IMR-90 (cell line): ENCODE measurements at regions not wholly inside any gene's neighbourhood (a gene's known extent, or its start where the extent isn't known, plus 50 kb on each side); places are given as distances from the start of the nearest gene placed in this dataset.

Experiments
- ATAC-seq: fragments of 200-7000 bp; cut with Tn5 transposase; 2 replicates; pipeline ENCODE4 v1.9.1; 2020; ENCODE audit warnings: low read depth, mild to moderate bottlenecking, moderate library complexity
- BruUV-seq: library from RNA; stranded (reverse); fragments of 400-500 nt; replicated peaks from 2 replicates; lab custom pipeline; 2021; lab: Mats Ljungman, UMichigan
- CTCF ChIA-PET: fragments of 300-600 bp; formaldehyde crosslinking; extraction: SDS; loops from one replicate; lab custom pipeline; 2021; ENCODE audit warnings: antibody characterized with exemption; lab: Yijun Ruan, JAX
- POLR2A ChIA-PET: fragments of 300-600 bp; sonication (Branson Sonifier 250); formaldehyde crosslinking; loops from one replicate; lab custom pipeline; 2022; ENCODE audit warnings: antibody characterized with exemption; ENCODE audit not compliant: unreplicated experiment; lab: Charles Lee
- DNase-seq: peaks from one replicate; pipeline ENCODE4 v3.0.0; 2013
- H2AFZ ChIP-seq: replicated peaks from 2 replicates; pipeline ENCODE3; 2013; ENCODE audit warnings: low read length, mild to moderate bottlenecking; ENCODE audit not compliant: poor library complexity
- H2AK5ac ChIP-seq: 2 replicates; pipeline ENCODE4 v1.6.1; 2013; ENCODE audit warnings: low read depth, low read length, inconsistent platforms
- H2AK9ac ChIP-seq: replicated peaks from 2 replicates; pipeline ENCODE3; 2013; ENCODE audit warnings: mild to moderate bottlenecking, low read depth, low read length, moderate library complexity; ENCODE audit not compliant: poor library complexity
- H2BK120ac ChIP-seq: 2 replicates; pipeline ENCODE4 v1.6.1; 2013; ENCODE audit warnings: low read depth, low read length, inconsistent platforms
- H2BK15ac ChIP-seq: 3 replicates; pipeline ENCODE4 v1.6.1; 2013; ENCODE audit warnings: low read depth, low read length, inconsistent platforms
- H2BK20ac ChIP-seq: 2 replicates; pipeline ENCODE4 v1.6.1; 2013; ENCODE audit warnings: low read depth, mild to moderate bottlenecking, inconsistent platforms, low read length, moderate library complexity
- H2BK5ac ChIP-seq: 2 replicates; pipeline ENCODE4 v1.6.1; 2013; ENCODE audit warnings: mild to moderate bottlenecking, low read depth, low read length, inconsistent platforms; ENCODE audit not compliant: poor library complexity, severe bottlenecking
- H3K14ac ChIP-seq: replicated peaks from 2 replicates; pipeline ENCODE4 v1.6.1; 2013; ENCODE audit warnings: low read depth, low read length, inconsistent platforms
- H3K18ac ChIP-seq: 2 replicates; pipeline ENCODE4 v1.6.1; 2013; ENCODE audit warnings: low read depth, low read length, control low read depth
- H3K23ac ChIP-seq: 2 replicates; pipeline ENCODE4 v1.6.1; 2013; ENCODE audit warnings: low read depth, low read length, inconsistent platforms
- H3K27ac ChIP-seq: 2 replicates; pipeline ENCODE4 v1.5.1; 2013; ENCODE audit warnings: mild to moderate bottlenecking, control low read depth, low read length; ENCODE audit not compliant: insufficient read depth
- H3K27me3 ChIP-seq: 2 replicates; pipeline ENCODE4 v1.6.1; 2013; ENCODE audit warnings: low read length; ENCODE audit not compliant: control insufficient read depth, insufficient read depth
- H3K36me3 ChIP-seq: 2 replicates; pipeline ENCODE4 v1.6.1; 2013; ENCODE audit warnings: low read length, mixed read lengths; ENCODE audit not compliant: control insufficient read depth, insufficient read depth
- H3K4ac ChIP-seq: 2 replicates; pipeline ENCODE4 v1.6.1; 2013; ENCODE audit warnings: low read depth, low read length, inconsistent platforms
- H3K4me1 ChIP-seq: 2 replicates; pipeline ENCODE4 v1.6.1; 2013; ENCODE audit warnings: low read length, mixed read lengths; ENCODE audit not compliant: control insufficient read depth, insufficient read depth
- H3K4me2 ChIP-seq: 2 replicates; pipeline ENCODE4 v1.6.1; 2013; ENCODE audit warnings: low read depth, mild to moderate bottlenecking, control low read depth, low read length, moderate library complexity
- H3K4me3 ChIP-seq: 2 replicates; pipeline ENCODE4 v1.5.1; 2013; ENCODE audit warnings: low read depth, mild to moderate bottlenecking, control low read depth, low read length, moderate library complexity; ENCODE audit not compliant: insufficient read depth
- H3K56ac ChIP-seq: 2 replicates; pipeline ENCODE4 v1.6.1; 2013; ENCODE audit warnings: low read length, inconsistent platforms; ENCODE audit not compliant: insufficient read depth; ENCODE audit errors: extremely low read depth
- H3K79me1 ChIP-seq, 2 experiments: 2 replicates each; pipeline ENCODE4 v1.6.1; 2013; ENCODE audit warnings: low read length in 2 of 2, inconsistent platforms in 1 of 2, low read depth in 1 of 2
- H3K9ac ChIP-seq: 2 replicates; pipeline ENCODE4 v1.6.1; 2013; ENCODE audit warnings: low read depth, low read length, control low read depth
- H3K9me1 ChIP-seq: 2 replicates; pipeline ENCODE4 v1.6.1; 2013; ENCODE audit warnings: low read length, inconsistent platforms; ENCODE audit not compliant: insufficient read depth
- H3K9me3 ChIP-seq: 2 replicates; pipeline ENCODE4 v1.6.1; 2013; ENCODE audit warnings: low read length; ENCODE audit not compliant: control insufficient read depth, insufficient read depth
- H4K20me1 ChIP-seq: 2 replicates; pipeline ENCODE4 v1.6.1; 2013; ENCODE audit warnings: low read length, inconsistent platforms; ENCODE audit not compliant: insufficient read depth
- H4K5ac ChIP-seq: 2 replicates; pipeline ENCODE4 v1.6.1; 2013; ENCODE audit warnings: mild to moderate bottlenecking, low read depth, low read length, control low read depth
- H4K8ac ChIP-seq, 2 experiments: 2 replicates each; pipeline ENCODE4 v1.6.1; 2013; ENCODE audit warnings: low read depth in 2 of 2, low read length in 2 of 2, control low read depth in 1 of 2, inconsistent platforms in 1 of 2
- H4K91ac ChIP-seq: 2 replicates; pipeline ENCODE4 v1.6.1; 2013; ENCODE audit warnings: low read depth, low read length, inconsistent platforms; ENCODE audit not compliant: insufficient read depth
- CTCF ChIP-seq: conservative IDR thresholded peaks from 2 replicates; pipeline ENCODE4 v1.5.1; 2012; ENCODE audit warnings: mild to moderate bottlenecking, low read depth, low read length, improper control_type of control experiment
- FOS ChIP-seq: fragments of 150-350 bp; IDR thresholded peaks from 2 replicates; pipeline ENCODE4 v1.6.1; 2016; ENCODE audit warnings: low read depth, low read length
- MAFK ChIP-seq: IDR thresholded peaks from 2 replicates; pipeline ENCODE4 v1.6.1; 2012; ENCODE audit warnings: low read depth, low read length, improper control_type of control experiment
- POLR2A ChIP-seq: IDR thresholded peaks from 2 replicates; pipeline ENCODE4 v1.6.1; 2012; ENCODE audit warnings: mild to moderate bottlenecking, low read depth, low read length
- RAD21 ChIP-seq: IDR thresholded peaks from 2 replicates; pipeline ENCODE4 v1.6.1; 2012; ENCODE audit warnings: low read length, improper control_type of control experiment
- SMC3 ChIP-seq: fragments of 150-350 bp; IDR thresholded peaks from 2 replicates; pipeline ENCODE4 v1.6.1; 2016; ENCODE audit warnings: low read depth, mild to moderate bottlenecking, antibody characterized with exemption, low read length, moderate library complexity
- WGBS, 2 experiments: methylation state at CpG; one replicate each; pipeline versions ENCODE4 v1.1.5 to v1.1.7; 2013; ENCODE audit warnings: missing lambda C conversion rate in 2 of 2; ENCODE audit not compliant: insufficient read length in 1 of 2; ENCODE audit errors: extremely low coverage in 2 of 2; 5-methylcytosine and 5-hydroxymethylcytosine counted together
- dilution Hi-C: fragments of 300-500 bp; cut with HindIII; formaldehyde crosslinking; loops from one replicate; pipeline ENCODE4 v1.14.3; 2018; ENCODE audit warnings: low sequenced_read_pairs; ENCODE audit not compliant: unreplicated experiment
- in situ Hi-C: fragments of 300-500 bp; cut with MboI; formaldehyde crosslinking; loops from 3 replicates; pipeline ENCODE4 v1.14.3; 2019; ENCODE audit warnings: low sequenced_read_pairs, inconsistent platforms, mixed read lengths
- intact Hi-C: fragments of 100-400 bp; cut with micrococcal nuclease; formaldehyde crosslinking; loops from 2 replicates; pipeline ENCODE4 v1.10.0; 2022

- Histone ChIP-seq H2BK20ac (no peak overlapping the region), H3K9ac (no peak overlapping the region), H2BK120ac (no peak overlapping the region), H3K4ac (no peak overlapping the region), H4K5ac (no peak overlapping the region), H2BK5ac (no peak overlapping the region), H3K9me1 (no peaks in the 10 kb centered on the region; the same call in 1 of the 2 replicates), H4K20me1 (no peaks in the 10 kb centered on the region), H3K18ac (no peak overlapping the region), H3K4me3 (no peak overlapping the region), H3K79me1 (no peaks in the 10 kb centered on the region), H3K14ac (no peak overlapping the region), H2BK15ac (no peak overlapping the region), H2AFZ (no peak overlapping the region), H3K27ac (no peak overlapping the region), H2AK9ac (peak overlapping the region; percentile 63), H4K91ac (no peak overlapping the region), H4K8ac (no peak overlapping the region), H3K4me2 (no peak overlapping the region), H2AK5ac (no peak overlapping the region; the same call in 1 of the 2 replicates), H3K9me3 (no peaks in the 10 kb centered on the region), H3K4me1 (no peaks in the 10 kb centered on the region), H3K36me3 (no peaks in the 10 kb centered on the region), H3K56ac (no peak overlapping the region), H3K23ac (no peak overlapping the region), H3K27me3 (no peaks in the 10 kb centered on the region)
- ChIA-PET CTCF (interaction anchor here (0.6 to 1.5 kb wide), 3 partner anchors 9 to 1258 kb away, joined by 3 to 5 read pairs (median 3); no protein-coding TSS in a partner anchor), POLR2A (no interaction called here)
- in situ Hi-C loops (loop anchor here (25.0 kb wide), 1 partner anchor 883 kb away; no protein-coding TSS in a partner anchor), intact Hi-C loops (loop anchor here (2.0 to 10.0 kb wide), 3 partner anchors 895 to 1007 kb away; no protein-coding TSS in a partner anchor), dilution Hi-C loops (no loop called here)
- ATAC-seq (peak; percentile 44; the same call in 1 of the 2 replicates), DNase-seq (peak; percentile 52)
- no TSS peak for BruUV-seq
- TF ChIP-seq RAD21, result peak; percentile 71
- TF ChIP-seq SMC3, result peak; percentile 51
- TF ChIP-seq POLR2A, result no peak
- TF ChIP-seq CTCF, result peak; percentile 68
- TF ChIP-seq FOS, result no peak
- no peak for TF ChIP-seq MAFK
- no CpG with 5 or more reads among the region's 4 CpGs for WGBS, 2 experiments
Observed at GRCh38 chr1:189429610-189430009, 1048.1 kb downstream of the BRINP3 start.
